Liver (tissue), 8 donors: ENCODE measurements at regions not wholly inside any gene's neighbourhood (a gene's known extent, or its start where the extent isn't known, plus 50 kb on each side); places are given as distances from the start of the nearest gene placed in this dataset.

Experiments
- DNase-seq: peaks from one replicate; pipeline ENCODE4 v3.0.0-alpha.2; 2017; ENCODE audit warnings: low spot score
- H3K27ac ChIP-seq, 2 donors: one replicate each; pipeline ENCODE4 v1.7.0; 2013; ENCODE audit warnings: inconsistent platforms in 2 of 2, low read length in 2 of 2, control low read depth in 1 of 2, low read depth in 1 of 2, mild to moderate bottlenecking in 1 of 2
- H3K27me3 ChIP-seq, 4 donors: one replicate each; pipeline versions ENCODE4 v1.6.1 to v1.7.0; 2013; ENCODE audit warnings: low read length in 3 of 4, inconsistent platforms in 1 of 4, mild to moderate bottlenecking in 1 of 4, moderate library complexity in 1 of 4; ENCODE audit not compliant: control insufficient read depth in 4 of 4, insufficient read depth in 4 of 4
- H3K36me3 ChIP-seq, 4 donors: one replicate each; pipeline versions ENCODE4 v1.6.1 to v1.7.0; 2013; ENCODE audit warnings: low read length in 3 of 4, mild to moderate bottlenecking in 3 of 4, low read depth in 1 of 4, moderate library complexity in 1 of 4; ENCODE audit not compliant: control insufficient read depth in 4 of 4, insufficient read depth in 3 of 4
- H3K4me1 ChIP-seq, 4 donors: one replicate each; pipeline versions ENCODE4 v1.6.1 to v1.7.0; 2013; ENCODE audit warnings: low read length in 3 of 4, mild to moderate bottlenecking in 3 of 4, moderate library complexity in 1 of 4; ENCODE audit not compliant: control insufficient read depth in 4 of 4, insufficient read depth in 4 of 4
- H3K4me3 ChIP-seq, 3 donors: one replicate each; pipeline versions ENCODE4 v1.6.1 to v1.7.0; 2013; ENCODE audit warnings: low read length in 3 of 3, control low read depth in 1 of 3, low read depth in 1 of 3, mild to moderate bottlenecking in 1 of 3
- H3K9ac ChIP-seq, 2 donors: one replicate each; pipeline ENCODE4 v1.7.0; 2013; ENCODE audit warnings: low read length in 2 of 2, mild to moderate bottlenecking in 2 of 2, moderate library complexity in 2 of 2, control low read depth in 1 of 2, low read depth in 1 of 2
- H3K9me3 ChIP-seq, 4 donors: one replicate each; pipeline versions ENCODE4 v1.6.1 to v1.7.0; 2013; ENCODE audit warnings: low read length in 3 of 4; ENCODE audit not compliant: control insufficient read depth in 4 of 4
- EGR1 ChIP-seq, 2 donors: IDR thresholded peaks; 2 replicates each; pipeline ENCODE4 v1.6.1; 2016 to 2018; ENCODE audit warnings: antibody characterized with exemption in 2 of 2, low read depth in 2 of 2
- FOXA1 ChIP-seq: IDR thresholded peaks from 2 replicates; pipeline ENCODE4 v1.6.1; 2016; ENCODE audit warnings: antibody characterized with exemption
- FOXA2 ChIP-seq: IDR thresholded peaks from 2 replicates; pipeline ENCODE4 v1.6.1; 2016; ENCODE audit warnings: antibody characterized with exemption
- HNF4A ChIP-seq, 2 donors: conservative IDR thresholded peaks; 2 replicates each; pipeline ENCODE4 v1.6.1; 2016; ENCODE audit warnings: antibody characterized with exemption in 2 of 2, mild to moderate bottlenecking in 2 of 2
- HNF4G ChIP-seq: IDR thresholded peaks from 2 replicates; pipeline ENCODE4 v1.6.1; 2016; ENCODE audit warnings: antibody characterized with exemption
- JUND ChIP-seq, 2 donors: IDR thresholded peaks; 2 replicates each; pipeline ENCODE4 v1.6.1; 2016; ENCODE audit warnings: antibody characterized with exemption in 2 of 2
- NR2F2 ChIP-seq: IDR thresholded peaks from 2 replicates; pipeline ENCODE4 v1.6.1; 2016; ENCODE audit warnings: antibody characterized with exemption
- RAD21 ChIP-seq, 2 donors: IDR thresholded peaks; 2 replicates each; pipeline ENCODE4 v1.6.1; 2016; ENCODE audit warnings: antibody characterized with exemption in 2 of 2, mild to moderate bottlenecking in 2 of 2
- RXRA ChIP-seq, 2 donors: IDR thresholded peaks; 2 replicates each; pipeline ENCODE4 v1.6.1; 2017 to 2018; ENCODE audit warnings: antibody characterized with exemption in 2 of 2, mild to moderate bottlenecking in 1 of 2
- SP1 ChIP-seq: IDR thresholded peaks from 2 replicates; pipeline ENCODE4 v1.6.1; 2018; ENCODE audit warnings: antibody characterized with exemption, mild to moderate bottlenecking
- TAF1 ChIP-seq: conservative IDR thresholded peaks from 2 replicates; pipeline ENCODE4 v1.6.1; 2016; ENCODE audit warnings: antibody characterized with exemption, mild to moderate bottlenecking
- YY1 ChIP-seq: IDR thresholded peaks from 2 replicates; pipeline ENCODE4 v1.6.1; 2016; ENCODE audit warnings: antibody characterized with exemption, mild to moderate bottlenecking
- WGBS: extraction: QIAGEN DNeasy Blood & Tissue Kit; methylation state at CpG from one replicate; pipeline ENCODE4 v1.1.7; 2013; 5-methylcytosine and 5-hydroxymethylcytosine counted together
- TF ChIP-seq, protein P1 (sequence below): IDR thresholded peaks from 2 replicates; pipeline ENCODE4 v1.6.1; 2016; ENCODE audit warnings: antibody characterized with exemption
- TF ChIP-seq, protein P2 (sequence below): IDR thresholded peaks from 2 replicates; pipeline ENCODE4 v1.6.1; 2016; ENCODE audit warnings: antibody characterized with exemption
- TF ChIP-seq, protein P3 (sequence below): IDR thresholded peaks from 2 replicates; pipeline ENCODE4 v1.6.1; 2016; ENCODE audit warnings: antibody characterized with exemption, mild to moderate bottlenecking
- TF ChIP-seq, protein P4 (sequence below): IDR thresholded peaks from 2 replicates; pipeline ENCODE4 v1.6.1; 2016; ENCODE audit warnings: antibody characterized with exemption
- TF ChIP-seq, protein P5 (sequence below): fragments of 150-350 bp; IDR thresholded peaks from 2 replicates; pipeline ENCODE4 v1.5.1; 2017; ENCODE audit warnings: improper control_type of control experiment, low read depth, low read length; ENCODE audit not compliant: missing input control
- donor health status: healthy.
- donor health status: healthy.
- donor health status: healthy.
- donor health status: healthy.
- donor health status: healthy.

DNA sequence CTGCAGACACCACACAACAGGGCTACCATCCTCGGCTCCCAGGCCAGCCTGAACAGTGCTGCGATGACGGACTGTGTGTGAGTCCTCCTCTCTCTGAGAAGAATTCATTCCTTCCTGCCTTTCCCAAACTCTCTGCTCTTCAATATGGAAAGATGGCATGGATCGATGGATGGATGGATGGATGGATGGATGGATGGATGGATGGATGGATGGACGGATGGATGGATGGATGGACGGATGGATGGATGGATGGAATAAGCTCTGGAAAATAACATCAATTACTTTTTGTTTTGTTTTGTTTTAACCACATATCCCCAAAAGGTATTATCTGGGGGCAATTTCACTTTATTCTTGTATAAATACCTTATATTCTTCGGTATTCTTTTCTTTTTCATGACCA, 151.9 kb downstream of the AKR1D1 start:
- TF ChIP-seq SP1 (no peak), YY1 (no peak), EGR1 (IDR thresholded peaks at IDR 0.05; ENCODE audit: low read depth in 2 of 2) (no peak), RAD21 (IDR thresholded peaks at IDR 0.05) (no peak), HNF4G (no peak), TAF1 (no peak), HNF4A (conservative IDR thresholded peaks at IDR 0.05) (no peak), FOXA1 (no peak), FOXA2 (no peak), NR2F2 (no peak), JUND (IDR thresholded peaks at IDR 0.05) (no peak), RXRA (IDR thresholded peaks at IDR 0.05) (no peak)
- TF ChIP-seq, protein P1, sequence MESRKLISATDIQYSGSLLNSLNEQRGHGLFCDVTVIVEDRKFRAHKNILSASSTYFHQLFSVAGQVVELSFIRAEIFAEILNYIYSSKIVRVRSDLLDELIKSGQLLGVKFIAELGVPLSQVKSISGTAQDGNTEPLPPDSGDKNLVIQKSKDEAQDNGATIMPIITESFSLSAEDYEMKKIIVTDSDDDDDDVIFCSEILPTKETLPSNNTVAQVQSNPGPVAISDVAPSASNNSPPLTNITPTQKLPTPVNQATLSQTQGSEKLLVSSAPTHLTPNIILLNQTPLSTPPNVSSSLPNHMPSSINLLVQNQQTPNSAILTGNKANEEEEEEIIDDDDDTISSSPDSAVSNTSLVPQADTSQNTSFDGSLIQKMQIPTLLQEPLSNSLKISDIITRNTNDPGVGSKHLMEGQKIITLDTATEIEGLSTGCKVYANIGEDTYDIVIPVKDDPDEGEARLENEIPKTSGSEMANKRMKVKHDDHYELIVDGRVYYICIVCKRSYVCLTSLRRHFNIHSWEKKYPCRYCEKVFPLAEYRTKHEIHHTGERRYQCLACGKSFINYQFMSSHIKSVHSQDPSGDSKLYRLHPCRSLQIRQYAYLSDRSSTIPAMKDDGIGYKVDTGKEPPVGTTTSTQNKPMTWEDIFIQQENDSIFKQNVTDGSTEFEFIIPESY = no peak
- TF ChIP-seq, protein P2, sequence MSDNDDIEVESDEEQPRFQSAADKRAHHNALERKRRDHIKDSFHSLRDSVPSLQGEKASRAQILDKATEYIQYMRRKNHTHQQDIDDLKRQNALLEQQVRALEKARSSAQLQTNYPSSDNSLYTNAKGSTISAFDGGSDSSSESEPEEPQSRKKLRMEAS = no peak
- TF ChIP-seq, protein P3, sequence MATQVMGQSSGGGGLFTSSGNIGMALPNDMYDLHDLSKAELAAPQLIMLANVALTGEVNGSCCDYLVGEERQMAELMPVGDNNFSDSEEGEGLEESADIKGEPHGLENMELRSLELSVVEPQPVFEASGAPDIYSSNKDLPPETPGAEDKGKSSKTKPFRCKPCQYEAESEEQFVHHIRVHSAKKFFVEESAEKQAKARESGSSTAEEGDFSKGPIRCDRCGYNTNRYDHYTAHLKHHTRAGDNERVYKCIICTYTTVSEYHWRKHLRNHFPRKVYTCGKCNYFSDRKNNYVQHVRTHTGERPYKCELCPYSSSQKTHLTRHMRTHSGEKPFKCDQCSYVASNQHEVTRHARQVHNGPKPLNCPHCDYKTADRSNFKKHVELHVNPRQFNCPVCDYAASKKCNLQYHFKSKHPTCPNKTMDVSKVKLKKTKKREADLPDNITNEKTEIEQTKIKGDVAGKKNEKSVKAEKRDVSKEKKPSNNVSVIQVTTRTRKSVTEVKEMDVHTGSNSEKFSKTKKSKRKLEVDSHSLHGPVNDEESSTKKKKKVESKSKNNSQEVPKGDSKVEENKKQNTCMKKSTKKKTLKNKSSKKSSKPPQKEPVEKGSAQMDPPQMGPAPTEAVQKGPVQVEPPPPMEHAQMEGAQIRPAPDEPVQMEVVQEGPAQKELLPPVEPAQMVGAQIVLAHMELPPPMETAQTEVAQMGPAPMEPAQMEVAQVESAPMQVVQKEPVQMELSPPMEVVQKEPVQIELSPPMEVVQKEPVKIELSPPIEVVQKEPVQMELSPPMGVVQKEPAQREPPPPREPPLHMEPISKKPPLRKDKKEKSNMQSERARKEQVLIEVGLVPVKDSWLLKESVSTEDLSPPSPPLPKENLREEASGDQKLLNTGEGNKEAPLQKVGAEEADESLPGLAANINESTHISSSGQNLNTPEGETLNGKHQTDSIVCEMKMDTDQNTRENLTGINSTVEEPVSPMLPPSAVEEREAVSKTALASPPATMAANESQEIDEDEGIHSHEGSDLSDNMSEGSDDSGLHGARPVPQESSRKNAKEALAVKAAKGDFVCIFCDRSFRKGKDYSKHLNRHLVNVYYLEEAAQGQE = no peak
- TF ChIP-seq, protein P4, sequence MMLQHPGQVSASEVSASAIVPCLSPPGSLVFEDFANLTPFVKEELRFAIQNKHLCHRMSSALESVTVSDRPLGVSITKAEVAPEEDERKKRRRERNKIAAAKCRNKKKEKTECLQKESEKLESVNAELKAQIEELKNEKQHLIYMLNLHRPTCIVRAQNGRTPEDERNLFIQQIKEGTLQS = no peak
- no peak overlapping the region for H3K4me3 ChIP-seq
- no peaks in the 10 kb centered on the region for H3K9me3 ChIP-seq
- H3K27me3 ChIP-seq = no peaks in the 10 kb centered on the region
- no peak overlapping the region for H3K27ac ChIP-seq
- 94% methylated on average over 7 of the region's 7 CpGs for WGBS
- H3K4me1 ChIP-seq = peaks cover 0 to 16% (median 5%) of the 10 kb centered on the region in 4 donors
- DNase-seq = no peak
- no peaks in the 10 kb centered on the region for H3K36me3 ChIP-seq
- H3K9ac ChIP-seq = no peak overlapping the region

DNA sequence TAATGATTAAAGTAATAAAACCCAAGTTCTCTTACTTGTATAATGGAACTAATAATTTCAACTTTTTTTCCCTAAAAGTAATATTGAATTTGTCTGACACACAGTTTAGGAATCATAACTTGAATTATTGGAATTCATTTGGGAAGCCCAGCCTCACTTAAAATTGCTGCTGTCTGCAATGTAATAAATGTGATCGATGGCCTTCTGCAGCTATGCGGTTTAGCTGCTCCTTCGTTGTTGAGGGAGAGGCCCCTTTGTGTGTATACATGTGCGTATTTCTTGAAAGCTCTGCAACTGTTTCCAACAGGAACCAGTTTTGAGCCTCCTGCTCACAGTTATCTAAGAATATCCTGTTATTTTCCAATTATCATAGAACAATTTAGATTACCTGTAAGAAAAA, 152.5 kb downstream of the AKR1D1 start:
- Histone ChIP-seq H3K9me3 (no peaks in the 10 kb centered on the region), H3K27ac (no peak overlapping the region), H3K27me3 (no peaks in the 10 kb centered on the region), H3K4me3 (no peak overlapping the region), H3K4me1 (peaks cover 0 to 18% (median 5%) of the 10 kb centered on the region in 4 donors), H3K9ac (no peak overlapping the region), H3K36me3 (no peaks in the 10 kb centered on the region)
- WGBS = 90% methylated on average over 4 of the region's 4 CpGs
- DNase-seq = no peak
- TF ChIP-seq NR2F2 (no peak), RXRA (IDR thresholded peaks at IDR 0.05) (no peak), HNF4A (conservative IDR thresholded peaks at IDR 0.05) (no peak), SP1 (no peak), EGR1 (IDR thresholded peaks at IDR 0.05; ENCODE audit: low read depth in 2 of 2) (no peak), FOXA2 (no peak), YY1 (no peak), JUND (IDR thresholded peaks at IDR 0.05) (no peak), FOXA1 (no peak), TAF1 (no peak)
- TF ChIP-seq, protein P3 = no peak
- TF ChIP-seq, protein P1 = no peak
- TF ChIP-seq, protein P5, sequence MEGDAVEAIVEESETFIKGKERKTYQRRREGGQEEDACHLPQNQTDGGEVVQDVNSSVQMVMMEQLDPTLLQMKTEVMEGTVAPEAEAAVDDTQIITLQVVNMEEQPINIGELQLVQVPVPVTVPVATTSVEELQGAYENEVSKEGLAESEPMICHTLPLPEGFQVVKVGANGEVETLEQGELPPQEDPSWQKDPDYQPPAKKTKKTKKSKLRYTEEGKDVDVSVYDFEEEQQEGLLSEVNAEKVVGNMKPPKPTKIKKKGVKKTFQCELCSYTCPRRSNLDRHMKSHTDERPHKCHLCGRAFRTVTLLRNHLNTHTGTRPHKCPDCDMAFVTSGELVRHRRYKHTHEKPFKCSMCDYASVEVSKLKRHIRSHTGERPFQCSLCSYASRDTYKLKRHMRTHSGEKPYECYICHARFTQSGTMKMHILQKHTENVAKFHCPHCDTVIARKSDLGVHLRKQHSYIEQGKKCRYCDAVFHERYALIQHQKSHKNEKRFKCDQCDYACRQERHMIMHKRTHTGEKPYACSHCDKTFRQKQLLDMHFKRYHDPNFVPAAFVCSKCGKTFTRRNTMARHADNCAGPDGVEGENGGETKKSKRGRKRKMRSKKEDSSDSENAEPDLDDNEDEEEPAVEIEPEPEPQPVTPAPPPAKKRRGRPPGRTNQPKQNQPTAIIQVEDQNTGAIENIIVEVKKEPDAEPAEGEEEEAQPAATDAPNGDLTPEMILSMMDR = no peak
- TF ChIP-seq, protein P2 = no peak
- TF ChIP-seq, protein P4 = no peak
